HG03565 (cell line): ENCODE measurements at regions not wholly inside any gene's neighbourhood (a gene's known extent, or its start where the extent isn't known, plus 50 kb on each side); places are given as distances from the start of the nearest gene placed in this dataset.
"Not testable (repeated sequence)": the region's sequence is repeated elsewhere in the genome, so short reads cannot be mapped to it uniquely, and the experiment has no call there.

Experiments
- ATAC-seq: cut with Tn5 transposase; IDR thresholded peaks from one replicate; pipeline ENCODE4 v1.9.1; 2021; ENCODE audit warnings: mild to moderate bottlenecking, moderate library complexity; ENCODE audit not compliant: unreplicated experiment

- ATAC-seq, result no peak
Observed at GRCh38 chr11:35046681-35047080, 92.3 kb upstream of the CD44 start.

DNA sequence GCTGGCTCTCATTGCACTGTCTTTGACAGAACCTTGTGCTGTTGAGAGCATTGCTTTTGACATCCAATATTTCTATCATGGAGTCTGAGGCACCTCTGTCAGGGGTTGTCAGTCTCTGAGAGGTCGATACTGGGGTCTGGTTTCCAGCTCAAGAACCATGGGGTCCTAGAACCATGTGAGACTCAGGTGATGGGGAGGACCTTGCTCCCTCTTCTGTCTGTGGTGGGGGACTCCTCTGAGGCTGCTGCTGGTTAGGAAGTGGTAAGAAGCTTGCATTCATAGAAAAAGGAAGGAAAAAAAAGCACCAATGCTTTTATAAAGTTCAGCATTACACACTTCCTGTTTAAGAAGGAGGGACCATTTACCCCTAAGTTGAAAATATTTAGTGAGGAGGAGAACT, 91.8 kb upstream of the CD44 start:
- no peak for ATAC-seq

GRCh38 chr11:35047769-35048168, 91.2 kb upstream of the CD44 start:
- ATAC-seq, result no peak

- ATAC-seq, result not testable (repeated sequence)
Observed at GRCh38 chr11:35048346-35048745, 90.6 kb upstream of the CD44 start.

DNA sequence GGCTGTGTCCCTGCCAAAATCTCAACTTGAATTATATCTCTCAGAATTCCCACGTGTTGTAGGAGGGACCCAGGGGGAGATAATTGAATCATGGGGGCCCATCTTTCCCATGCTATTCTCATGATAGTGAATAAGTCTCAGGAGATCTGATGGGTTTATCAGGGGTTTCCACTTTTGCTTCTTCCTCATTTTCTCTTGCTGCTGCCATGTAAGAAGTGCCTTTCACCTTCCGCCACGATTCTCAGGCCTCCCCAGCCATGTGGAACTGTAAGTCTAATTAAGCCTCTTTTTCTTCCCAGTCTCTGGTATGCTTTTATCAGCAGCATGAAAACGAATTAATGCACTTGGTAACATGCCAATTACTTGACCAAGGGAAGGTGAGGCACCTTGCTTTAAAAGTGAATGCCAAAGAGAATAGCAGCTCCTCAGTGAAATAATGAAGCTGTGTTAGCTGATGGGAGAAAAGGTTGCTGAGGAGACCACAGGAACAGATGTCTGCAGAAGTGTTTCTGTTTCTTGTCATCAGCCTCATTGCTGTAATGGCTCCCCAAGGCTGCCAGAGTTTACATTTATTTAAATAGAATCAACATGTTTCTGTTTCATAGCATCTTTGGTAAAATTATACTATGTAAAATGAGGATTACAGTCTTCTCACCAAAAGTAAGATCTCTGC, 89.0 kb upstream of the CD44 start:
- ATAC-seq, result no peak

DNA sequence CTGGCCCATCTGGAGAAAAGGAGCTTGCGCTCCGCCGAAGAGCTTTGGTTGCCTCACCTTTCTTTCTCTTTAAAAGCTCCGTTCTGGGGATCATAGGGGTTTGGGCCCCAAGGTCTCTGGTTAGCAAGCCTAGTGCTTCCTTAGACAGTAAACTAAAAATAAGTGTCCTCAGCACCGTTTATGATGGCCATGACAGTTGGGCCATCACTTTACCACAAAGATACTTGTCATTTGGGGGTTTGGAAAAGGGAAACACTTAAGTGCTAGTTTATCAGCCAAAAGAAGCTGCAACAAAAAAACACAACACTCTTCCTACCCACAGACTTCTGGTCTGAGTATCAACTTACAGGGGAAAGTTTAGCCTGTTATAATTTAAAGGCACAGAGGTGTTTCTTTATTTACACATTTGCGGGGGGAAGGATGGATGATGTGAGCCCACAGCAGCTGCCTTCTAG, 88.4 kb upstream of the CD44 start:
- no peak for ATAC-seq

- no peak for ATAC-seq
Observed at GRCh38 chr11:35056391-35057093, 82.4 kb upstream of the CD44 start.

GRCh38 chr11:35057926-35058668, 80.9 kb upstream of the CD44 start:
- no peak for ATAC-seq

DNA sequence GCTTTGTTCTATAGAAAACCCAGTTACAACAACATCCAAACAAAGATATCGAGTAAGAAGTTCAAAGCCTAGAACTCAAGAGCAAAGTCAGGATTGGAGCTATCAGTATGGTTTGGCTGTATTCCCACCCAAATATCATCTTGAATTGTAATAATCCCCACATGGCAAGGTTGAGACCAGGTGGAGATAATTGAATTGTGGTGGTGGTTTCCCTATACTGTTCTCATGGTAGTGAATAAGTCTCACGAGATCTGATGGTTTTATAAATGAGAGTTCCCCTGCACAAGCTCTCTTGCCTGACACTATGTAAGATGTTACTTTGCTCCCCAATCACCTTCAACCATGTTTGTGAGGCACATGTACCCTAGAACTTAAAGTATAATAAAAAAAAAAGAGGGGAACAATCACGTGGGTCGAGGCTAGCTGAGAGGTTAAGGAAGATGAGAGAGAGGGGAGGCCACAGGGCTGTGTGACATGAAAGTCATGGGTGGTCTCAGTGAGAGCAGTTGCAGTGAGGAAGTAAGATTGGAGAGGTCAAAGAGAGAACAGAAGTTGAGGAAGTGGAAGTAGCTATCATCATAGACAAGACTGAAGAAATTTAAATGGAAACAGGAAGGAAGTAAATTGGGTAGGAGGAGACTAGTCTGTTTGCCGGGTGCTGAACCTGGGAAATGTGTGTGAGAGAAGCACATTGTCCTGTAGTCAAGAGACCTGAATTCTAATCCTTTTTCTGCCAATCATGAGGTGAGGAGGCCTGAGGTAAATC, 80.1 kb upstream of the CD44 start:
- ATAC-seq, result no peak

GRCh38 chr11:35061516-35062440, 77.2 kb upstream of the CD44 start:
- no peak for ATAC-seq

- no peak for ATAC-seq
Observed at GRCh38 chr11:35063488-35063931, 75.5 kb upstream of the CD44 start.

DNA sequence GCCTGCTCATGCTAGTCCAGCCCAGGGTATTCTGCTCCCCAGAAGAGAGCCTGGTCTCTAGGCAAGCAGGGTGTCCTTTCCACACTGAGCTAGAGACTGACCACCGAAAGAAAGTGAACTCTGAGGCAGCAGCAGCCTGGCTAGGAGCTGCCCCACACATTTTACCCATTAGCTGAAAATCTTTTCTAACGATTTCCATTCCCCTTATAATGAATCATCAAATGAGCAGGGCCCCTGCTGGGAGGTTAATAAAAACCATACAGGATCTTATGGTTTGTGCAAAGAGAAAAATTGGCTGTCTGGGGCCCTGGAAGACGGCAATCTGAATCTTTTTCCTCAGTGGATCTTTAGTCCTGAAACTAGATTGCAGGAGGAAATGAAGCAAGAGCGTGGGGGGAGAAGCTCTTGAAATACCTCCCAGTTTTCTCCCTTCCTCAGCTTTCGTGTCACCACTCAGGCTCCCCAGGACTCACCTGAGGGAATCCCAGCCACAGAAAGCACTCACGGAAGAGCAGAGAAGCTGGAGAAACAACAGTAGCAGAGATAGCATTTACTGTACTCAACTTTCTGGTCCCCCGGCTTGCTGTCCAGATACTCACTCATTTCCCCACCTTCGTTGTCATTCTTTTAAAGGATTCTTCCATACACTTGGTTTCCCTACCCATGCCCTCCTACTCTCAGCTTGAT, 74.7 kb upstream of the CD44 start:
- no peak for ATAC-seq

GRCh38 chr11:35065566-35065965, 73.4 kb upstream of the CD44 start:
- ATAC-seq, result no peak

DNA sequence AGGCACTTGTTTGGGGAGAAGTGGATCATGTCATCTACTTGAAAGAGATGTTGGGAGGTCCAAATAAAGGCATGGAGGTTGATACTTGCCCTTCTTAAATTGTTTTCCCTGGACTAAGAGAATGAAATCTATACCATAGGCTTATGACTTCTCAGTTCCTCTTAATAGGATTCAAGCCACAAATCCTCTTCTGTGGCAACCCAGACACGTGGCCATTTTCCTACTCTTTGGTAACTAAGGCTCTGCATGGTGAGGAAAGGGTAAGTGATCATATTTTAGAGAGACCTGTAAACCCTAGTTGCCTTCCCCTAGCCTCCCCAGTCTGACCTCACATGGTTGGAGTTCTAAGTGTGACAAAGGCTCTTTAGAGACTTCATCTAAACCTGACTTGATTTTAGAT, 72.9 kb upstream of the CD44 start:
- no peak for ATAC-seq

DNA sequence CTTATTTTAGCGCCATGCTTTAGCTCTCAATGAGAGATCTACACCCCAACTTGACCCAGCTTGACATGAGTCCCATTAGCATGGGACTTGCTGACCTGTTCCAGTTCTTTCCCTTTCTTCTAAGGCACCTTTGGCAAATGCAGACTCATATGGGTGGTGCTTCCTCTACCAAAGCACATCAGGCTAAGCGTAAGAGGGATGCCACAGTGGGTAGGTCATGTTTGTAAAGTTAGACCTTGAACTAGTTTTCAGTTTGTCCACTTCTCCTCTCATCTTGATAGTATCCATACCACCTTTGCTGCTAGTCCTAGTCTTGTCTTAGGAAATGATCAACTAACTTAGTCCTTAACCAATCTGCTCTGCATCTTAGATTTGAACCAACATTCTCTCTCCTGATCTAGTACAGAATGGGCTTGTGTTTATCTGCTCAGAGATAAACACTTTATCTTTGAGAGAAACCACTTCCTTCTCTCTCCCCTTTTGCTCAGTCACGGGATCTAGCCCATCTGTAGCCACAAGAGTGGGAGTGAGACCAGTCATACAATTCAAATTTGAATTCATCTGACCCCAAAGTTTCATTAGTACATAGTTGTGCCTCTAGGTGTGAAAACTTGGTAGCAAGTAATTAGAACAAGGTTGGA, 72.1 kb upstream of the CD44 start:
- peak; percentile 75 for ATAC-seq

DNA sequence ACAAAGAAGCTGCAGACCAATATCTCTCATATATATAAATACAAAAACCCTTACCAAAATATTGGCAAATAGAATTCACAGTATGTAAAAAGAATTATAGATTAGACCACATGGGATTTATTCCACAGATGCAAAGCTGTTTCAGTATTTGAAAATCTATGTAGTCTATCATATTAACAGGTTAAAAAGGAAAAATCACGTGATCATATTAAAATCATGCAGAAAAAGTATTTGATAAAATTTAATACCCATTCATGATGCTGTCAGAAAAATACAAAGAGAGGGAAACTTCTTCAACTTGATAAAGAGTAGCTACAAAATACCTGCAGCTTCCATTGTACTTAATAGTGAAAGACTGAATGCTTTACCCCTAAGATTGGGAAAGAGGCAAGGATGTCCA, 67.2 kb upstream of the CD44 start:
- ATAC-seq, result no peak

- no peak for ATAC-seq
Observed at GRCh38 chr11:35073691-35074419, 65.1 kb upstream of the CD44 start.
